Adipocyte (in vitro differentiated cells): ENCODE measurements at regions not wholly inside any gene's neighbourhood (a gene's known extent, or its start where the extent isn't known, plus 50 kb on each side); places are given as distances from the start of the nearest gene placed in this dataset.
"Not testable (repeated sequence)": the region's sequence is repeated elsewhere in the genome, so short reads cannot be mapped to it uniquely, and the experiment has no call there.

ENCODE experiments used
- DNase-seq: peaks from one replicate; pipeline ENCODE4 v3.0.0-alpha.2; 2015; ENCODE audit warnings: low read depth
- H3K27me3 ChIP-seq: replicated peaks from 2 replicates; pipeline ENCODE4 v1.7.0; 2013; ENCODE audit warnings: mild to moderate bottlenecking, low read length, moderate library complexity; ENCODE audit not compliant: control insufficient read depth, insufficient read depth
- H3K36me3 ChIP-seq: 2 replicates; pipeline ENCODE4 v1.7.0; 2013; ENCODE audit warnings: low read length, mild to moderate bottlenecking, moderate library complexity; ENCODE audit not compliant: control insufficient read depth, insufficient read depth, severe bottlenecking
- H3K4me1 ChIP-seq: 2 replicates; pipeline ENCODE4 v1.7.0; 2013; ENCODE audit warnings: mild to moderate bottlenecking, low read length, moderate library complexity; ENCODE audit not compliant: control insufficient read depth, insufficient read depth
- H3K4me3 ChIP-seq: 2 replicates; pipeline ENCODE4 v1.7.0; 2013; ENCODE audit warnings: mild to moderate bottlenecking, low read length, moderate library complexity
- H3K9ac ChIP-seq: 2 replicates; pipeline ENCODE4 v1.7.0; 2013; ENCODE audit warnings: mild to moderate bottlenecking, low read length, moderate library complexity
- H3K9me3 ChIP-seq: 2 replicates; pipeline ENCODE4 v1.7.0; 2013; ENCODE audit warnings: mild to moderate bottlenecking, low read length, moderate library complexity; ENCODE audit not compliant: control insufficient read depth

- Histone ChIP-seq H3K36me3 (no peaks in the 10 kb centered on the region), H3K4me1 (peaks cover 14% of the 10 kb centered on the region), H3K9me3 (peaks cover 25% of the 10 kb centered on the region), H3K27me3 (no peaks in the 10 kb centered on the region), H3K4me3 (peak overlapping the region; percentile 37), H3K9ac (peak overlapping the region; percentile 46)
- DNase-seq: no peak
Observed at GRCh38 chr6:145155873-145156782, 579.2 kb downstream of the EPM2A start.

- Histone ChIP-seq H3K4me3 (peak overlapping the region; percentile 33), H3K9me3 (peaks cover 25% of the 10 kb centered on the region), H3K4me1 (peaks cover 14% of the 10 kb centered on the region)
- H3K36me3 ChIP-seq, H3K9ac ChIP-seq, DNase-seq, H3K27me3 ChIP-seq: not testable (repeated sequence)
Observed at GRCh38 chr6:145158636-145159035, 576.7 kb downstream of the EPM2A start.

- Histone ChIP-seq H3K4me1 (peaks cover 11% of the 10 kb centered on the region), H3K36me3 (no peaks in the 10 kb centered on the region), H3K9me3 (peaks cover 25% of the 10 kb centered on the region), H3K4me3 (no peak overlapping the region), H3K27me3 (no peaks in the 10 kb centered on the region), H3K9ac (no peak overlapping the region)
- no peak for DNase-seq
Observed at GRCh38 chr6:145159921-145160320, 575.4 kb downstream of the EPM2A start.

- H3K9me3 ChIP-seq: peaks cover 25% of the 10 kb centered on the region
- H3K4me3 ChIP-seq: no peak overlapping the region
- H3K9ac ChIP-seq: no peak overlapping the region
- no peak for DNase-seq
- no peaks in the 10 kb centered on the region for H3K4me1 ChIP-seq
- H3K36me3 ChIP-seq: no peaks in the 10 kb centered on the region
- H3K27me3 ChIP-seq: no peaks in the 10 kb centered on the region
Observed at GRCh38 chr6:145161501-145161900, 573.8 kb downstream of the EPM2A start.

- Histone ChIP-seq H3K9me3 (no peaks in the 10 kb centered on the region), H3K4me1 (peaks cover under 1% of the 10 kb centered on the region), H3K4me3 (no peak overlapping the region), H3K27me3 (no peaks in the 10 kb centered on the region), H3K36me3 (no peaks in the 10 kb centered on the region), H3K9ac (no peak overlapping the region)
- DNase-seq: no peak
Observed at GRCh38 chr6:145169726-145170224, 565.5 kb downstream of the EPM2A start.

GRCh38 chr6:145175470-145175869 is 559.9 kb downstream of the EPM2A start:
- peaks cover 9% of the 10 kb centered on the region for H3K9me3 ChIP-seq
- H3K27me3 ChIP-seq: no peaks in the 10 kb centered on the region
- no peak overlapping the region for H3K9ac ChIP-seq
- DNase-seq: peak; percentile 6
- H3K4me1 ChIP-seq: peaks cover 12% of the 10 kb centered on the region
- no peak overlapping the region for H3K4me3 ChIP-seq
- H3K36me3 ChIP-seq: no peaks in the 10 kb centered on the region

GRCh38 chr6:145178391-145178790 is 556.9 kb downstream of the EPM2A start:
- peaks cover 9% of the 10 kb centered on the region for H3K9me3 ChIP-seq
- DNase-seq: no peak
- H3K9ac ChIP-seq: no peak overlapping the region
- no peak overlapping the region for H3K4me3 ChIP-seq
- peaks cover 12% of the 10 kb centered on the region for H3K4me1 ChIP-seq
- H3K27me3 ChIP-seq: no peaks in the 10 kb centered on the region
- no peaks in the 10 kb centered on the region for H3K36me3 ChIP-seq

- no peaks in the 10 kb centered on the region for H3K4me1 ChIP-seq
- no peak overlapping the region for H3K4me3 ChIP-seq
- no peak overlapping the region for H3K9ac ChIP-seq
- no peaks in the 10 kb centered on the region for H3K36me3 ChIP-seq
- H3K9me3 ChIP-seq: peaks cover 5% of the 10 kb centered on the region
- DNase-seq: no peak
- no peaks in the 10 kb centered on the region for H3K27me3 ChIP-seq
Observed at GRCh38 chr6:145187491-145188206, 547.7 kb downstream of the EPM2A start.

GRCh38 chr6:145189836-145190235 is 545.5 kb downstream of the EPM2A start:
- no peaks in the 10 kb centered on the region for H3K4me1 ChIP-seq
- H3K9me3 ChIP-seq: peaks cover 3% of the 10 kb centered on the region
- H3K36me3 ChIP-seq: no peaks in the 10 kb centered on the region
- H3K4me3 ChIP-seq: no peak overlapping the region
- no peak overlapping the region for H3K9ac ChIP-seq
- no peaks in the 10 kb centered on the region for H3K27me3 ChIP-seq
- no peak for DNase-seq

- Histone ChIP-seq H3K27me3 (no peaks in the 10 kb centered on the region), H3K9me3 (no peaks in the 10 kb centered on the region)
- DNase-seq: no peak
Observed at GRCh38 chr6:145194389-145194788, 540.9 kb downstream of the EPM2A start.

GRCh38 chr6:145199961-145200360 is 535.4 kb downstream of the EPM2A start:
- no peaks in the 10 kb centered on the region for H3K9me3 ChIP-seq
- H3K9ac ChIP-seq: no peak overlapping the region
- DNase-seq: peak; percentile 51
- no peaks in the 10 kb centered on the region for H3K36me3 ChIP-seq
- no peaks in the 10 kb centered on the region for H3K27me3 ChIP-seq
- peaks cover 2% of the 10 kb centered on the region for H3K4me1 ChIP-seq
- no peak overlapping the region for H3K4me3 ChIP-seq

More at GRCh38 chr6:145194389-145194788, 540.9 kb downstream of the EPM2A start:
- Histone ChIP-seq H3K9ac (no peak overlapping the region), H3K4me1 (no peaks in the 10 kb centered on the region), H3K36me3 (no peaks in the 10 kb centered on the region), H3K4me3 (no peak overlapping the region)
